ENCODE measurements at regions not wholly inside any gene's neighbourhood (a gene's known extent, or its start where the extent isn't known, plus 50 kb on each side); places are given as distances from the start of the nearest gene placed in this dataset.

GRCh38 chr21:38027901-38028498 is 111.7 kb upstream of the KCNJ6 start:
- TF ChIP-seq, protein P1, sequence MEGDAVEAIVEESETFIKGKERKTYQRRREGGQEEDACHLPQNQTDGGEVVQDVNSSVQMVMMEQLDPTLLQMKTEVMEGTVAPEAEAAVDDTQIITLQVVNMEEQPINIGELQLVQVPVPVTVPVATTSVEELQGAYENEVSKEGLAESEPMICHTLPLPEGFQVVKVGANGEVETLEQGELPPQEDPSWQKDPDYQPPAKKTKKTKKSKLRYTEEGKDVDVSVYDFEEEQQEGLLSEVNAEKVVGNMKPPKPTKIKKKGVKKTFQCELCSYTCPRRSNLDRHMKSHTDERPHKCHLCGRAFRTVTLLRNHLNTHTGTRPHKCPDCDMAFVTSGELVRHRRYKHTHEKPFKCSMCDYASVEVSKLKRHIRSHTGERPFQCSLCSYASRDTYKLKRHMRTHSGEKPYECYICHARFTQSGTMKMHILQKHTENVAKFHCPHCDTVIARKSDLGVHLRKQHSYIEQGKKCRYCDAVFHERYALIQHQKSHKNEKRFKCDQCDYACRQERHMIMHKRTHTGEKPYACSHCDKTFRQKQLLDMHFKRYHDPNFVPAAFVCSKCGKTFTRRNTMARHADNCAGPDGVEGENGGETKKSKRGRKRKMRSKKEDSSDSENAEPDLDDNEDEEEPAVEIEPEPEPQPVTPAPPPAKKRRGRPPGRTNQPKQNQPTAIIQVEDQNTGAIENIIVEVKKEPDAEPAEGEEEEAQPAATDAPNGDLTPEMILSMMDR (IDR thresholded peaks at IDR 0.05) = no peak
- no peak for TF ChIP-seq POLR2AphosphoS5 (IDR thresholded peaks at IDR 0.05; ENCODE audit: low read depth, low read length)
